ENCODE measurements at regions not wholly inside any gene's neighbourhood (a gene's known extent, or its start where the extent isn't known, plus 50 kb on each side); places are given as distances from the start of the nearest gene placed in this dataset.

DNA sequence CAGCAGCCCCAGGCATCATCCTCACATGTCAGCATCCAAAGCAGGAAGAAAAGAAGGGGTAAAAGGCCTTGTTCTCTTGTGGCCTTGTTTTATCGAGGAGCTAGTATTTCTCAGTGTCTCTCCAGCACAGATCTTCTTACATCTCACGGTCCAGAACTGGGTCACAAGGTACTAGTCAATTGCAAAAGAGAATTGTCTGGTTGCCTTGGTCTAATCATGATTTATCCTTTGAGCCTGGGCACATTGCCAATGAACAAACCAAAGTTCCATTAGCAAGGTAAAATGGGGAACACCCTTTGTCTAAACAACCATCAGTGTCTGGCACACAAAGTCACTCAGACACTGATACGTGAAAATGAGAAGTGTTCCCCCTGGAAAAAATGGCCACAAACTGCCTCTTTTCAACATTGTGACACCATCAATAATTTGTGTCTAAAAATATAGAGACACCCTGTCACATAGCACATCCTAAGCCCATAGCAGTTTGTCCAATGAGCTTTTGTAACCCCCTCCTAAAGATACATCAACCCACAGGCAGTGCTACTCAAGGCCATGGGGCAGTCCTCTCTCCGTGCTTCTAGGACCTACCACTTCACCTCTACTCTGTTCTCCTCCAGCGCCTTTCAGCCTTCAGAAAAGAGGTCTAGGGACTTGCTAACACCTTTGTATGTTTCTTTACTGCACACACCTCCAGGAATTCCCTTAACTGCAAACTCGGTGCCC lies 534.4 kb downstream of the MID1IP1 start:
- TF ChIP-seq POLR2A (IDR thresholded peaks at IDR 0.05) (no peak), POLR2AphosphoS5 (IDR thresholded peaks at IDR 0.05) (no peak)
- TF ChIP-seq, protein P1, sequence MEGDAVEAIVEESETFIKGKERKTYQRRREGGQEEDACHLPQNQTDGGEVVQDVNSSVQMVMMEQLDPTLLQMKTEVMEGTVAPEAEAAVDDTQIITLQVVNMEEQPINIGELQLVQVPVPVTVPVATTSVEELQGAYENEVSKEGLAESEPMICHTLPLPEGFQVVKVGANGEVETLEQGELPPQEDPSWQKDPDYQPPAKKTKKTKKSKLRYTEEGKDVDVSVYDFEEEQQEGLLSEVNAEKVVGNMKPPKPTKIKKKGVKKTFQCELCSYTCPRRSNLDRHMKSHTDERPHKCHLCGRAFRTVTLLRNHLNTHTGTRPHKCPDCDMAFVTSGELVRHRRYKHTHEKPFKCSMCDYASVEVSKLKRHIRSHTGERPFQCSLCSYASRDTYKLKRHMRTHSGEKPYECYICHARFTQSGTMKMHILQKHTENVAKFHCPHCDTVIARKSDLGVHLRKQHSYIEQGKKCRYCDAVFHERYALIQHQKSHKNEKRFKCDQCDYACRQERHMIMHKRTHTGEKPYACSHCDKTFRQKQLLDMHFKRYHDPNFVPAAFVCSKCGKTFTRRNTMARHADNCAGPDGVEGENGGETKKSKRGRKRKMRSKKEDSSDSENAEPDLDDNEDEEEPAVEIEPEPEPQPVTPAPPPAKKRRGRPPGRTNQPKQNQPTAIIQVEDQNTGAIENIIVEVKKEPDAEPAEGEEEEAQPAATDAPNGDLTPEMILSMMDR (IDR thresholded peaks at IDR 0.05 in 8 of 11, conservative IDR thresholded peaks at IDR 0.05 in 3 of 11) = no peak
- intact Hi-C loops (cut with DNase I; ENCODE audit: low total_unique reads) = no loop called here
- H3K36me3 ChIP-seq = no peaks in the 10 kb centered on the region
- peak overlapping the region in 3 of 8 donors; percentile 11 to 56 (median 47) for H3K27ac ChIP-seq
- peaks cover 0 to 5% (median 0%) of the 10 kb centered on the region in 7 donors for H3K27me3 ChIP-seq (replicated peaks in 1 of 7)
- WGBS, 5 donors = 58 to 70% (median 66%) methylated on average over 6 of the region's 6 CpGs
- H3K4me3 ChIP-seq = no peak overlapping the region
- peaks cover 0 to 23% (median 5%) of the 10 kb centered on the region in 6 donors for H3K4me1 ChIP-seq
- DNase-seq = no peak
- H3K9me3 ChIP-seq = no peaks in the 10 kb centered on the region

DNA sequence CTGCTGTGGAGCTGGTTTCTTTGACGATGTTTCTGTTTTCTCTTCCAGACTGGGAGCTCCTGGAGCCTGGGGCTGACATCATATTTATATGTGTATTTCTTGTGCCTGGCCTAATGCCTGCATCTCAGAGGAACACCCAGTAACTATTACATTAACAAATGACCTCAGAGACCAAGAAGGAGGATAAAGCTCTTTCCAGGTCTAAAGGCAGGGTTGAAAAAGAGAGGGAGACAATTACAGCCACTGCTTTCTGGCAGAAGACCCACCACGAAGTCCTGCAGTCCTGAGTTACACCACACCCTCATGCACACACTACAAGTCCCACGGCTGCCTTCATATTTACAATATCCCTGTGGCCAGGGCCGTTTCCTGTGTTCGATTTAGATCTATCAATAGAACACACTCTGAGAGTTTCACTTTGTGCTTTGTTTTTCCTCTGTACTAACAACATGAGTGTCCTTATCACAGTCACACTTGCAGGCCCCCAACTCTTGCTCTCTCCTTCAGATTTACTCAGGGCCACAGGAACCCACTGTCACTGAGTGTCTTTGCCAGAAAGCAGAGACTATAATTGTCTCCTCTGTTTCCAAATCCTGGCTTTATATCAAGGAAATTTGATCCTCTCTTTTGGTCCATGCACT lies 535.5 kb downstream of the MID1IP1 start:
- no peak for DNase-seq
- Histone ChIP-seq H3K4me3 (no peak overlapping the region), H3K27me3 (replicated peaks in 1 of 7) (peaks cover 0 to 5% (median 0%) of the 10 kb centered on the region in 7 donors), H3K27ac (peak overlapping the region in 5 of 8 donors; percentile 33 to 61 (median 50)), H3K36me3 (no peaks in the 10 kb centered on the region), H3K9me3 (no peaks in the 10 kb centered on the region), H3K4me1 (peaks cover 0 to 18% (median 5%) of the 10 kb centered on the region in 6 donors)
- WGBS, 5 donors = 16 to 25% (median 22%) methylated on average over 5 of the region's 5 CpGs
- intact Hi-C loops (cut with DNase I; ENCODE audit: low total_unique reads) = no loop called here
- TF ChIP-seq POLR2AphosphoS5 (IDR thresholded peaks at IDR 0.05) (no peak), POLR2A (IDR thresholded peaks at IDR 0.05) (no peak)
- TF ChIP-seq, protein P1 (IDR thresholded peaks at IDR 0.05 in 8 of 11, conservative IDR thresholded peaks at IDR 0.05 in 3 of 11) = no peak

DNA sequence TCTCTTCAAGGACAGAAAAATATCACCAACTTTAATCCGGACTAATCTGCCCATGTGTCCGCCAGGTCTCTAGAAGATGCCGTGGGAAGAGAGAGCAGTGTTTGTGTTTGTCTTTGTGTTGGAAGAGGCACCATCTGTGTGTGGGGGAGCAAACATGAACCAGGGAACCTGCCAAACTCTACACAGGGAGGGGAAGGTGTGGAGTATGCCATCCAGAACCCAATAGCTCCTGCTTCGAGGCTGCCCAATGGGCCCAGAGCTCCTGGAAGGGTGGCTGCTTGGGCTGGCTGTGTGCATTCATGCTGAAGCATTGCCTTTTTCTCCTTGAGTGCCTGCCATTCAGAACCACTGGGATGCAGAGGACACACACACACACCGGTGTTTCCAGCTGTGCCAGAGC lies 536.2 kb downstream of the MID1IP1 start:
- Histone ChIP-seq H3K27me3 (replicated peaks in 1 of 7) (peaks cover 0 to 5% (median 0%) of the 10 kb centered on the region in 7 donors), H3K4me1 (peaks cover 0 to 18% (median 5%) of the 10 kb centered on the region in 6 donors), H3K36me3 (no peaks in the 10 kb centered on the region), H3K4me3 (no peak overlapping the region), H3K9me3 (no peaks in the 10 kb centered on the region), H3K27ac (peak overlapping the region in 4 of 8 donors; percentile 47 to 61 (median 53))
- intact Hi-C loops (cut with DNase I; ENCODE audit: low total_unique reads) = no loop called here
- WGBS, 5 donors = 77 to 89% (median 83%) methylated on average over 5 of the region's 5 CpGs
- no peak for TF ChIP-seq POLR2A (IDR thresholded peaks at IDR 0.05)
- no peak for TF ChIP-seq POLR2AphosphoS5 (IDR thresholded peaks at IDR 0.05)
- TF ChIP-seq, protein P1 (IDR thresholded peaks at IDR 0.05 in 8 of 11, conservative IDR thresholded peaks at IDR 0.05 in 3 of 11) = no peak
- DNase-seq = no peak

DNA sequence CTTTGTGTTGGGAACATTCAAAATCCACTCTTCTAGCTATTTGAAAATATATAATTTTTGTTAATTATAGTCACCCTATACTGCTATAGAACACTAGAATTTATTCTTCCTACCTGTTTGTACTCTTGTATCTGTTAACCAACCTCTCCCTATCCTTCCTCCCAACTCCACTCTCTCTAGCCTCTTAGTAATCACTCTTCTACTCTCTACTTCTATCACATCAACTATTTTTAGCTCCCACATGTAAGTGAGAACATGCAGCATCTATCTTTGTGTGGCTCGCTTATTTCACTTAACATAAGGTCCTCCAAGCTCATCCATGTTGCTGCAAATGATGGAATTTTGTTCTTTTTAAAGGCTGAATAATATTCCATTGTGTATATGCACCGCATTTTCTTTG lies 537.3 kb downstream of the MID1IP1 start:
- intact Hi-C loops (cut with DNase I; ENCODE audit: low total_unique reads) = no loop called here
- H3K9me3 ChIP-seq = no peaks in the 10 kb centered on the region
- TF ChIP-seq POLR2A (IDR thresholded peaks at IDR 0.05) = no peak
- TF ChIP-seq, protein P1 (IDR thresholded peaks at IDR 0.05 in 8 of 11, conservative IDR thresholded peaks at IDR 0.05 in 3 of 11) = no peak
- no peak for TF ChIP-seq POLR2AphosphoS5 (IDR thresholded peaks at IDR 0.05)
- peaks cover 0 to 5% (median 0%) of the 10 kb centered on the region in 7 donors for H3K27me3 ChIP-seq (replicated peaks in 1 of 7)
- no peak overlapping the region for H3K27ac ChIP-seq
- no peak overlapping the region for H3K4me3 ChIP-seq
- WGBS, 5 donors = 75 to 95% (median 89%) methylated on average over 2 of the region's 2 CpGs
- H3K36me3 ChIP-seq = no peaks in the 10 kb centered on the region
- no peak for DNase-seq
- peaks cover 0 to 18% (median 5%) of the 10 kb centered on the region in 6 donors for H3K4me1 ChIP-seq

All from spleen (tissue), 11 donors.